Endothelial cell of umbilical vein (primary cell): ENCODE measurements at regions not wholly inside any gene's neighbourhood (a gene's known extent, or its start where the extent isn't known, plus 50 kb on each side); places are given as distances from the start of the nearest gene placed in this dataset.

ENCODE experiments used
- BruUV-seq: library from RNA; stranded (reverse); fragments of 400-500 nt; replicated peaks from 2 replicates; lab custom pipeline; 2021; lab: Mats Ljungman, UMichigan
- CTCF ChIA-PET: fragments of 300-600, 350-600 bp; sonication (Branson Sonifier 250); formaldehyde crosslinking; loops from one replicate; lab custom pipeline; 2021; ENCODE audit warnings: antibody characterized with exemption, inconsistent platforms; lab: Charles Lee
- POLR2A ChIA-PET: fragments of 300-600, 350-600 bp; sonication (Branson Sonifier 250); formaldehyde crosslinking; loops from one replicate; lab custom pipeline; 2021; ENCODE audit warnings: antibody characterized with exemption, inconsistent platforms; lab: Charles Lee
- DNase-seq: peaks from one replicate; pipeline ENCODE4 v3.0.0-alpha.2; 2011; ENCODE audit warnings: low read depth, low spot score
- FAIRE-seq: peaks from 2 replicates; lab custom pipeline; 2011; peaks lifted over from hg19 to GRCh38; lab: Jason Lieb, UNC
- H2AFZ ChIP-seq: 2 replicates; pipeline ENCODE4 v1.6.0; 2012; ENCODE audit warnings: low read depth, low read length, control low read depth, inconsistent platforms
- H3K27ac ChIP-seq: 2 replicates; pipeline ENCODE4 v1.5.1; 2011; ENCODE audit warnings: low read depth, mild to moderate bottlenecking, control low read depth, low read length, moderate library complexity; ENCODE audit not compliant: insufficient read depth
- H3K27me3 ChIP-seq, 2 experiments: 2 replicates each; pipeline versions ENCODE4 v1.6.0 to v1.6.1; 2011; ENCODE audit warnings: low read length in 2 of 2, mixed read lengths in 1 of 2; ENCODE audit not compliant: control insufficient read depth in 2 of 2, insufficient read depth in 2 of 2
- H3K36me3 ChIP-seq, 2 experiments: 2 replicates in 1 of 2; 3 replicates in 1 of 2; pipeline ENCODE4 v1.5.1; 2011; ENCODE audit warnings: low read length in 2 of 2, mild to moderate bottlenecking in 1 of 2, moderate library complexity in 1 of 2; ENCODE audit not compliant: control insufficient read depth in 2 of 2, insufficient read depth in 2 of 2; ENCODE audit errors: extremely low read depth in 1 of 2
- H3K4me1 ChIP-seq: 3 replicates; pipeline ENCODE4 v1.5.1; 2011; ENCODE audit warnings: mild to moderate bottlenecking, low read length; ENCODE audit not compliant: control insufficient read depth, insufficient read depth; ENCODE audit errors: extremely low read depth
- H3K4me2 ChIP-seq: 2 replicates; pipeline ENCODE4 v1.6.1; 2011; ENCODE audit warnings: low read length, control low read depth, mixed read lengths; ENCODE audit not compliant: insufficient read depth
- H3K4me3 ChIP-seq, 3 experiments: fragments of 200-600 bp in 1 of 3; sonication (generic), shearing (Covaris generic) in 1 of 3; replicated peaks in 1 of 3; 2 replicates each; pipeline ENCODE4 v1.5.1; 2011 to 2016; ENCODE audit warnings: control low read depth in 3 of 3, low read length in 3 of 3, mild to moderate bottlenecking in 2 of 3, inconsistent platforms in 1 of 3, low read depth in 1 of 3, moderate library complexity in 1 of 3; ENCODE audit not compliant: insufficient read depth in 1 of 3
- H3K79me2 ChIP-seq: 2 replicates; pipeline ENCODE4 v1.6.0; 2012; ENCODE audit warnings: low read length, inconsistent platforms; ENCODE audit not compliant: control insufficient read depth, insufficient read depth
- H3K9ac ChIP-seq: replicated peaks from 2 replicates; pipeline ENCODE3; 2011; ENCODE audit warnings: low read length, control low read depth; ENCODE audit not compliant: insufficient read depth; ENCODE audit errors: extremely low read depth
- H3K9me1 ChIP-seq: replicated peaks from 3 replicates; pipeline ENCODE4 v1.6.0; 2011; ENCODE audit warnings: mild to moderate bottlenecking, low read length; ENCODE audit not compliant: control insufficient read depth, insufficient read depth; ENCODE audit errors: extremely low read depth
- H3K9me3 ChIP-seq: replicated peaks from 2 replicates; pipeline ENCODE4 v1.5.1; 2012; ENCODE audit warnings: low read length, inconsistent platforms; ENCODE audit not compliant: control insufficient read depth, insufficient read depth
- H4K20me1 ChIP-seq: replicated peaks from 2 replicates; pipeline ENCODE3; 2011; ENCODE audit warnings: mild to moderate bottlenecking, low read length; ENCODE audit not compliant: control insufficient read depth, insufficient read depth; ENCODE audit errors: extremely low read depth
- EZH2 ChIP-seq: IDR thresholded peaks from 2 replicates; pipeline ENCODE4 v1.6.1; 2012; ENCODE audit warnings: borderline replicate concordance, low read depth, mild to moderate bottlenecking, moderate library complexity, low read length, inconsistent platforms; ENCODE audit not compliant: severe bottlenecking
- FOS ChIP-seq: IDR thresholded peaks from 2 replicates; pipeline ENCODE4 v1.6.1; 2011; ENCODE audit warnings: mild to moderate bottlenecking, low read length, moderate library complexity, borderline replicate concordance; ENCODE audit not compliant: insufficient read depth
- GATA2 ChIP-seq: IDR thresholded peaks from 2 replicates; pipeline ENCODE4 v1.7.0; 2011; ENCODE audit warnings: low read depth, mild to moderate bottlenecking, moderate library complexity, mixed read lengths, low read length; ENCODE audit not compliant: insufficient read length, insufficient read depth
- JUN ChIP-seq: IDR thresholded peaks from 2 replicates; pipeline ENCODE4 v1.6.1; 2011; ENCODE audit warnings: borderline replicate concordance, low read depth; ENCODE audit not compliant: insufficient read length, insufficient read depth
- MAX ChIP-seq: IDR thresholded peaks from 2 replicates; pipeline ENCODE4 v1.6.1; 2011; ENCODE audit not compliant: insufficient read depth, insufficient read length
- MYC ChIP-seq: IDR thresholded peaks from one replicate; pipeline ENCODE4 v1.6.1; 2011; ENCODE audit warnings: mild to moderate bottlenecking, low read depth, low read length
- POLR2A ChIP-seq: IDR thresholded peaks from 2 replicates; pipeline ENCODE4 v1.6.1; 2012; ENCODE audit warnings: low read depth, mild to moderate bottlenecking, control low read depth, low read length
- POLR2AphosphoS5 ChIP-seq: IDR thresholded peaks from 2 replicates; pipeline ENCODE4 v1.6.1; 2012; ENCODE audit warnings: low read depth, mild to moderate bottlenecking, control low read depth, low read length, moderate library complexity; ENCODE audit not compliant: insufficient read depth
- dilution Hi-C: fragments of 300-500 bp; cut with MboI; formaldehyde crosslinking; loops from one replicate; pipeline ENCODE4 v1.15.0; 2019; ENCODE audit warnings: low sequenced_read_pairs; ENCODE audit not compliant: extremely low pct_ligation_motif_present
- intact Hi-C: fragments of 100-400 bp; cut with micrococcal nuclease; formaldehyde crosslinking; loops from one replicate; pipeline ENCODE4 v1.10.0; 2022
- TF ChIP-seq, protein P1 (sequence below), 2 donors: IDR thresholded peaks; 1 replicate in 1 of 2; 2 replicates in 1 of 2; pipeline ENCODE4 v1.5.1; 2011; ENCODE audit warnings: low read length in 2 of 2, mild to moderate bottlenecking in 2 of 2, moderate library complexity in 2 of 2, control low read depth in 1 of 2, inconsistent platforms in 1 of 2, low read depth in 1 of 2; ENCODE audit not compliant: insufficient read depth in 1 of 2; ENCODE audit errors: extremely low read depth in 1 of 2

DNA sequence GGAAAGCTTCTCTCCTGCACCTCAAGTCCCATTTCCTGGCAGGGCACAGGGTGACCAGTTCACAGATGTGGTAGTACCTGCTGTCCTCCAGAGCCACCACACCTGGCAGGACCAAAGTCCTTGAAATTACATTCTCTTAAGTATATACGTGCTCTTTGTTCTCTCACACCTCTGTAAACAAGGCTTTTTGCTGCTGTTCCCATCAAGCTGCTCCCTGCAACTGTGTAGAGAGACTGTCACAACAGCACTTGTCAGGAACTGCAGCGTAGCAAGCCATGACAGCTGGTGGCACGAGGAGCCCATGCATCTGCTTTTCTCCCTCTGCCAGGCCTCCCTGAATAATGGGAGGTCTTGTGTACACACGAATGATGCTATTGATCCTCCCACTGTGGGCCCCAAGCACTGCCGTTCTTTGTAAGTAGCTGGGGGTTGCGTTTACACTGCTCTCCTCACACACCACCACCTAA lies 431.8 kb downstream of the CD83 start:
- ChIA-PET CTCF (no interaction called here), POLR2A (no interaction called here)
- DNase-seq (no peak), FAIRE-seq (no peak)
- Histone ChIP-seq H3K79me2 (no peaks in the 10 kb centered on the region), H3K27me3 (no peaks in the 10 kb centered on the region), H2AFZ (no peak overlapping the region), H3K4me3 (no peak overlapping the region), H4K20me1 (no peaks in the 10 kb centered on the region), H3K36me3 (no peaks in the 10 kb centered on the region), H3K9me3 (peaks cover 3% of the 10 kb centered on the region), H3K9me1 (no peaks in the 10 kb centered on the region), H3K4me1 (no peaks in the 10 kb centered on the region), H3K27ac (no peak overlapping the region), H3K9ac (no peak overlapping the region), H3K4me2 (no peak overlapping the region)
- intact Hi-C loops: no loop called here
- BruUV-seq: no TSS peak
- dilution Hi-C loops: no loop called here
- TF ChIP-seq POLR2A (no peak), POLR2AphosphoS5 (no peak), GATA2 (no peak), MAX (no peak), FOS (no peak), JUN (no peak), EZH2 (no peak), MYC (no peak)
- TF ChIP-seq, protein P1, sequence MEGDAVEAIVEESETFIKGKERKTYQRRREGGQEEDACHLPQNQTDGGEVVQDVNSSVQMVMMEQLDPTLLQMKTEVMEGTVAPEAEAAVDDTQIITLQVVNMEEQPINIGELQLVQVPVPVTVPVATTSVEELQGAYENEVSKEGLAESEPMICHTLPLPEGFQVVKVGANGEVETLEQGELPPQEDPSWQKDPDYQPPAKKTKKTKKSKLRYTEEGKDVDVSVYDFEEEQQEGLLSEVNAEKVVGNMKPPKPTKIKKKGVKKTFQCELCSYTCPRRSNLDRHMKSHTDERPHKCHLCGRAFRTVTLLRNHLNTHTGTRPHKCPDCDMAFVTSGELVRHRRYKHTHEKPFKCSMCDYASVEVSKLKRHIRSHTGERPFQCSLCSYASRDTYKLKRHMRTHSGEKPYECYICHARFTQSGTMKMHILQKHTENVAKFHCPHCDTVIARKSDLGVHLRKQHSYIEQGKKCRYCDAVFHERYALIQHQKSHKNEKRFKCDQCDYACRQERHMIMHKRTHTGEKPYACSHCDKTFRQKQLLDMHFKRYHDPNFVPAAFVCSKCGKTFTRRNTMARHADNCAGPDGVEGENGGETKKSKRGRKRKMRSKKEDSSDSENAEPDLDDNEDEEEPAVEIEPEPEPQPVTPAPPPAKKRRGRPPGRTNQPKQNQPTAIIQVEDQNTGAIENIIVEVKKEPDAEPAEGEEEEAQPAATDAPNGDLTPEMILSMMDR (IDR thresholded peaks at IDR 0.05; ENCODE audit: extremely low read depth in 1 of 2, insufficient read depth in 1 of 2, low read depth in 1 of 2, low read length in 2 of 2): no peak
